ENCODE measurements at regions not wholly inside any gene's neighbourhood (a gene's known extent, or its start where the extent isn't known, plus 50 kb on each side); places are given as distances from the start of the nearest gene placed in this dataset.

DNA sequence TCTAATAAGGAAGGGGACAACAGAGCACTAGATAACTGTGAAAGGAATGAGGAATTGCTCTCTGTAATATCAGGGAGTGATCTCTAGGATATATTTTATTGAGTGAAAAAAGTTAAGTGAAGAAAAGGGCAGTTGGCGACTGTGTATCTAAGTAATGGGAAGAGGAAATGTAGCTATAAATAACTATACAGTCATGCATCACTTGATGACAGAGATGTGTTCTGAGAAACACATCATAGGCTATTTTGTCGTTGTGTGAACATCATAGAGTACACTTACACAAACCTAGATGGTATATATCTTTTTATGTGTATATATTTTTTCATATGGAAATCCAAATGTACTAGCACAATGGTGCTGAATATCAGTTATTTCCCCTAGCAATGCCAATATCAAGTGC, 329.3 kb downstream of the TXNL1 start:
- TF ChIP-seq, protein P1, sequence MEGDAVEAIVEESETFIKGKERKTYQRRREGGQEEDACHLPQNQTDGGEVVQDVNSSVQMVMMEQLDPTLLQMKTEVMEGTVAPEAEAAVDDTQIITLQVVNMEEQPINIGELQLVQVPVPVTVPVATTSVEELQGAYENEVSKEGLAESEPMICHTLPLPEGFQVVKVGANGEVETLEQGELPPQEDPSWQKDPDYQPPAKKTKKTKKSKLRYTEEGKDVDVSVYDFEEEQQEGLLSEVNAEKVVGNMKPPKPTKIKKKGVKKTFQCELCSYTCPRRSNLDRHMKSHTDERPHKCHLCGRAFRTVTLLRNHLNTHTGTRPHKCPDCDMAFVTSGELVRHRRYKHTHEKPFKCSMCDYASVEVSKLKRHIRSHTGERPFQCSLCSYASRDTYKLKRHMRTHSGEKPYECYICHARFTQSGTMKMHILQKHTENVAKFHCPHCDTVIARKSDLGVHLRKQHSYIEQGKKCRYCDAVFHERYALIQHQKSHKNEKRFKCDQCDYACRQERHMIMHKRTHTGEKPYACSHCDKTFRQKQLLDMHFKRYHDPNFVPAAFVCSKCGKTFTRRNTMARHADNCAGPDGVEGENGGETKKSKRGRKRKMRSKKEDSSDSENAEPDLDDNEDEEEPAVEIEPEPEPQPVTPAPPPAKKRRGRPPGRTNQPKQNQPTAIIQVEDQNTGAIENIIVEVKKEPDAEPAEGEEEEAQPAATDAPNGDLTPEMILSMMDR (IDR thresholded peaks at IDR 0.05), result no peak
- TF ChIP-seq EZH2 (IDR thresholded peaks at IDR 0.05), result no peak
